Right lung (tissue), 2 donors: ENCODE measurements at regions not wholly inside any gene's neighbourhood (a gene's known extent, or its start where the extent isn't known, plus 50 kb on each side); places are given as distances from the start of the nearest gene placed in this dataset.
"Not testable (repeated sequence)": the region's sequence is repeated elsewhere in the genome, so short reads cannot be mapped to it uniquely, and the experiment has no call there.

Experiments used
- DNase-seq, 2 donors: peaks; one replicate each; pipeline ENCODE4 v3.0.0-alpha.2; 2013

DNA sequence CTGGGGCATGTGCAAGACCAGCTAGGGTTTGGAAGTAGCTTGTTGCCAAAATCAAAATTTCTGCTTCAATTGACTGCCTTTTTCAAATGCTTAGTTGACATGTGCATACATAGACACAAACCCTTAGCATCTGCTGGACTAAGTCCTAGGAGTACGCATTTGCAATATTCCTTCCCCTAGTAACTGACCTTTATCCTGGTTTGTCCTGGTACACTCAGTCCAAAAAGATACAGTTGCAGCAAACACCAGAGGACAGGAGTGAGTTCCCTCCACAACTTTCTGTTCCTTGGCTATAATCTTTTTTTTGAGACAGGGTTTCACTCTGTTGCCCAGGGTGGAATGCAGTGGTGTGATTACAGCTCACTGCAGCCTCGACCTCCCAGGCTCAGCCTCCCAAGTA is 290.2 kb upstream of the ERCC4 start:
- DNase-seq, result no peak

DNA sequence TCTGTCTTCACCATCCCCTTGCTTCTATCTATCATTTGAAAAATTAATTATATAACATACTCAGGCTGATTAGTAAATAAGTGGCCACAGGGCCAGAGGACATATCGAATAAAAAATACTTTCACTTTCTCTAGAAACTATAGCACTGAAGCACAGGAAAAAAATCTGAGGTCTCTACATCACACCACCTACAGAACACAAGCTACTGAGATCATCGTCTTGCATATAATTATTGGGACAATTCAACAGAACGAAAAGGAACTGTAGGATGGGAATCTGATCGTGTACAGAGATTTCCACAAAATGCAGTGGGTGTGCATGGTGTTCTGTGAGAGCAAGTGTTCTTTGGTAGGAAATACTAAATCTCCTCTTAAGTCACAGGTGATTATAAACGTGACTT is 289.6 kb upstream of the ERCC4 start:
- DNase-seq, result no peak

DNA sequence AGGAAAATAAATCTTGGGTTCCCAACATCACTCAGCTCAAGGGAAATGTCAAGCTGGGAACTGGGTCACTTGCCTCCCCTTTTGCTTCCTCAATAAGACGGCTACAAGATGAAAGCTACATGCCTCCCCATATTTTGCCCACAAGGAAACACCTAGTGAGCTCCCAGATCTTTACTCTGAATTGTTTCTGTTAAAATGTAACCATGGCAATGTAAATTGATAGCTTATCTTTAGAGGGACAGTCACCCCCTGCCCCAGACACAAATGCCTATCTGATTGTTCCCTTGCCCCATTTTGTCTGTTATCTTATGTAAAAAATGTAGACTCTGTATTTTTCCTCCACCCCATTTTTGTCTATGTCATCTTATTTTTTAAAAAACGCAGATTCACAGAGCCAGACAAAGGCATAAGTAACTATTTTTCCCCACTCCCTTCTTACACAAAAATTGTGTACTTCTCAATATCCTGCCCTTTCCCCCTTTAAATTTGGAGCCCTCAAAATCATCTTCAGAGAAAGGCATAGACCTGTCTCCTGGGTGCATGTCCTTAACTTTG is 288.7 kb upstream of the ERCC4 start:
- no peak for DNase-seq

GRCh38 chr16:13631916-13632315 is 288.0 kb upstream of the ERCC4 start:
- DNase-seq, result no peak

- not testable (repeated sequence) for DNase-seq
Observed at GRCh38 chr16:13632504-13632903, 287.4 kb upstream of the ERCC4 start.

DNA sequence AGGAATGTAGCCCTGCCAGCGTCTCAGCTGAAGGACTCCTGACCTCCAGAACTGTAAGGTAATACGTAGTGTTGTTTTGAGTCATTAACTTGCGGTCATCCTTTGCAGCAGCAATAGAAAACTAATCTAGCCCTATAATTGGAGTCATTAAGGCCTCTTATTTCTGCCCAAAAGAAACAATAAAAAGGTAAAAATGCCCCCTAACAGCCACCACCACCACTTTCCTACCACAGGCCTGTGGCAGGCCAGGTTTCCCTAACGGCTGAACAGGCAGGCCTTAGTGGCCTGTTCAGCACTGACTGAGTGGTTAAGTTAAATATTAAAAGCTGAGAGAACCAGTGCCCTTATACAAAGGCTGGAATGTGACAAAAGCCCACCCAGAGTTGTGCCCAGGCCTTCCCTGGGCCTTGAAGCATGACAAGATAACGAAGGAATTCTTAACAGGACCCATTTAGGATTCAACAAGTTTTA is 286.5 kb upstream of the ERCC4 start:
- no peak for DNase-seq

GRCh38 chr16:13634253-13634652 is 285.7 kb upstream of the ERCC4 start:
- DNase-seq, result no peak

GRCh38 chr16:13634959-13635358 is 285.0 kb upstream of the ERCC4 start:
- no peak for DNase-seq

GRCh38 chr16:13638218-13638617 is 281.7 kb upstream of the ERCC4 start:
- no peak for DNase-seq

GRCh38 chr16:13643412-13643811 is 276.5 kb upstream of the ERCC4 start:
- DNase-seq, result no peak

DNA sequence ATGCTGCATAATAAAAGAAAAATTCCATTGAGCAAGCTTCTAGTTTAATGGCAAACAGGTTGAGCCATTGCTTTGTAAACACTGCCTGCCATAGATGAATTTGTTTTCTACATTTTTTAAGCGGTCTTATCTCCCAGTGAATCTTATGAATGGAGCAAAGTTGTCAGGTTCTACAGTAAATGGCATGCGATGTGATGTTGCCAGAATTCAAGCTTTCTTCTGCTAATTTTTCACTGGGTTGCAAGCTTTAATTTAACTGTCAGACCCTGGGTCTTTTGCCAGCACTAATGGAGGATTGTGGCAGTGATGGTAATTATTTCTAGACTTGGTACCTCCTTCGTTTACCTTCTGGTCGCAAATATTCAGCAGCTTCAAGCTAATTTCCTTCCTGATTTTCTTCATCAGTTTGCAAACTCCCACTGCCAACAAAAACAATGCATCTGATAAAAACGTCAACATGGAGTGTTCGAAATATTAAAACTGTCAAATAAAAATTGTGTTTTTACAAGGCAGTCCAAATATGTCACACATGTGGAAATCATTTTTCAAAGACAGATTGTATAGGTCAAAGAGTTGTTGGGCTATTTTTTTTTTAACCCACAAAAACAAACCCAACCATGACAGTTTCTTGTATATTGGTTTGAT is 274.2 kb upstream of the ERCC4 start:
- no peak for DNase-seq

DNA sequence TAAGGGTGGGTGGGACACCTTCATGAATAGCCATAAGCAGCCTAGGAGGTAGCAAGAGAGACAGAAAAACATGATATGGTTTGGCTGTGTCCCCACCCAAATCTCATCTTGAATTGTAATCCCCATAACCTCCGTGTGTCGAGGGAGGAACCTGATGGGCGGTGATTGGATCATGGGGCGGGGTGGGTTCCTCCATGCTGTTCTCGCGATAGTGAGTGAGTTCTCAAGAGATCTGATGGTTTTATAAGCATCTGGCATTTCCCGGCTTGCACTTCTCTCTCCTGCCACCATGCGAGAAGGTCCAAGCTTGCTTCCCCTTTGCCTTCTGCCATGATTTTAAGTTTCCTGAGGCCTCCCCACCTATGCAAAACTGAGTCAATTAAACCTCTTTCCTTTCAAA is 259.1 kb upstream of the ERCC4 start:
- DNase-seq, result no peak

DNA sequence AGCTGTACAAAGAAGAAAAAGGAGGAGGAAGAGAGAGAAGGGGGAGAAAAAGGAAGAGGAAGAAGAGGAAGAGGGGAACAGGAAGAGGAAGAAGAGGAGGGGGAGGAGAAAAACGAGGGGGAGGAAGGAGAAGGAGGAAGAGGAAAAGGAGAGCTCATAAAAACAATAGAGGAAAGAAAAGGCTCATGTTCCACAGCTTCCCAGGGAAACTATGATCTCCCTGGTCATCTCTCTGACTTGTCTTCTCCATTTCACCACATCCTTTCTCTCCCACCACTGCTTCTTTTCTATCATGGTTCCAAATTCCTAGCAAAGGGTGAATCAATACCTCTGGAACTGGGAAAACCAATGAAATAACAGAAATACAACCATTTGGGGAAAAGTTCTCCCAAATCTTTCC is 254.1 kb upstream of the ERCC4 start:
- DNase-seq, result no peak

DNA sequence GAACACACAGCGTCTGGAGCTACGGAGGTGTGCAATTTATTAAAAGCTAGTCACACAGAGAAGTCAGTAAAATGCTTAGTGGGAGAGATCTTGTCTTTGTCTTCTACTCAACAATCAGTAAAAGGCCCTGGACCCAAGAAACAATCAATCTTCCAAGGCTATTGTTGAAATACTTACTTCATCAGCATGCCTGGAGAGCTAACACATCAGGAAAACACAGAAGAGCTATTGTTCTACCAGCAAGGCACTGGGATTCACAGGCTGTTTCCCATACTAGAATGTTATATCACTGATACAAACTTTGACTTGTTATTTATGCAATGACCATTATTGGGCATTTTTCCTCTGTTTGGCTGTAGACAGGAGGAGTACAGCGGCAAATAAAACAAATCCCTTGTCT is 247.8 kb upstream of the ERCC4 start:
- DNase-seq, result no peak

- no peak for DNase-seq
Observed at GRCh38 chr16:13680021-13680889, 239.7 kb upstream of the ERCC4 start.

GRCh38 chr16:13684819-13685563 is 235.0 kb upstream of the ERCC4 start:
- no peak for DNase-seq

- no peak for DNase-seq
Observed at GRCh38 chr16:13696017-13696416, 223.9 kb upstream of the ERCC4 start.

GRCh38 chr16:13697013-13697412 is 222.9 kb upstream of the ERCC4 start:
- no peak for DNase-seq

DNA sequence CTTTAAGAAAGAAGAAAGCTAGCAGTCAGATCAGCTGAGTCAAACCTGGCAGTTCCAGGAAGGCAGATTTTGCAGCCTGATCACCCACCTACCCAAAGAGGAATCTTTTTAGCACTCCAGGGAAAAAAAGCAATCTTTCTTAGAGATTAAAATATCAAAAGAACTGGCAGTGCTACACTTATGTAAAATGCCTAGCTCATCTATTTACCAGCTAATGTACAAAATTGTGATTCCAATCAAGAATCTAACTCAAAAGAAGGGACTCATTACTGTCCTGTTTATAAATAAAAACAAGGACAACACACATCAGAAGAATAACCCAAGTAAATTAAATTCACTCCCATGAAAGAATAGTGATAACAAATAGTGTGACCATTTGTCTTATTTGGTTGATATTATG is 222.4 kb upstream of the ERCC4 start:
- DNase-seq, result no peak

GRCh38 chr16:13702614-13703013 is 217.3 kb upstream of the ERCC4 start:
- DNase-seq, result no peak

- DNase-seq, result no peak
Observed at GRCh38 chr16:13708347-13709120, 211.4 kb upstream of the ERCC4 start.

DNA sequence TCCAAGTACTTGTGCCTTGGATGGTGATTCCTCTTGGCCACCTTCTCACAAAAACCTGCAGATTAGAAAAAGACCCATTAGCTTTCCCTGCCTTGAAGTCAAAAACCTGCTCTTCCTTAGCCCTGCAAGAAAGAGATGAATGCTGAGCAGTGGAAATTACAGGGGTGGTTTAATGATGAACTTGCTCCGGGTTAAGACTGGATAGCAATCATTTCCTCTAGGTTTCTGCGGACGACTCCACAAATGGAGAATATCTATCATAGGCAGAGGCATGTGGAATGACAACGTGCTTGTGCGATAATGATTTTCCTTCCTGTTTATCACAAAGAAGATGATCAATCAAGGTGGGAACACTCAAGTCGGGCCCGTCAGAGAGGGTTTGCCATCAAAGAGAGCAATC is 201.2 kb upstream of the ERCC4 start:
- no peak for DNase-seq
